DND-41 (cell line): ENCODE measurements at regions not wholly inside any gene's neighbourhood (a gene's known extent, or its start where the extent isn't known, plus 50 kb on each side); places are given as distances from the start of the nearest gene placed in this dataset.

Source experiments
- ATAC-seq: fragments of 200-7000 bp; cut with Tn5 transposase; 3 replicates; pipeline ENCODE4 v1.9.1; 2021; ENCODE audit warnings: low read depth; ENCODE audit not compliant: insufficient read depth
- DNase-seq: peaks from one replicate; pipeline ENCODE4 v3.0.0-alpha.2; 2020
- H2AFZ ChIP-seq: 2 replicates; pipeline ENCODE4 v1.6.0; 2012; ENCODE audit warnings: low read depth, low read length
- H3K27ac ChIP-seq: 2 replicates; pipeline ENCODE4 v1.5.1; 2012; ENCODE audit warnings: low read length, inconsistent platforms
- H3K27me3 ChIP-seq: fragments of 200-600 bp; sonication (generic); 2 replicates; pipeline ENCODE4 v1.6.0; 2012; ENCODE audit warnings: low read length, mild to moderate bottlenecking, inconsistent platforms; ENCODE audit not compliant: insufficient read depth, poor library complexity
- H3K36me3 ChIP-seq: 2 replicates; pipeline ENCODE4 v1.5.1; 2012; ENCODE audit warnings: low read length, inconsistent platforms; ENCODE audit not compliant: insufficient read depth
- H3K4me1 ChIP-seq: 2 replicates; pipeline ENCODE4 v1.5.1; 2012; ENCODE audit warnings: mild to moderate bottlenecking, low read length; ENCODE audit not compliant: insufficient read depth
- H3K4me2 ChIP-seq: 2 replicates; pipeline ENCODE4 v1.6.0; 2012; ENCODE audit warnings: mild to moderate bottlenecking, moderate library complexity, low read length, inconsistent platforms; ENCODE audit not compliant: insufficient read depth
- H3K4me3 ChIP-seq, 2 experiments: fragments of 200-600 bp in 1 of 2; shearing (Covaris generic) in 1 of 2; 2 replicates each; pipeline ENCODE4 v1.5.1; 2012 to 2016; ENCODE audit warnings: inconsistent platforms in 2 of 2, low read length in 2 of 2, mild to moderate bottlenecking in 2 of 2, low read depth in 1 of 2, moderate library complexity in 1 of 2
- H3K79me2 ChIP-seq: 2 replicates; pipeline ENCODE4 v1.6.0; 2012; ENCODE audit warnings: low read length, inconsistent platforms; ENCODE audit not compliant: insufficient read depth
- H3K9ac ChIP-seq: 2 replicates; pipeline ENCODE4 v1.6.0; 2012; ENCODE audit warnings: low read depth, mild to moderate bottlenecking, inconsistent platforms, low read length, moderate library complexity
- H3K9me3 ChIP-seq: 2 replicates; pipeline ENCODE4 v1.5.1; 2012; ENCODE audit warnings: low read length, moderate library complexity, mild to moderate bottlenecking, inconsistent platforms; ENCODE audit not compliant: insufficient read depth, severe bottlenecking
- H4K20me1 ChIP-seq: 2 replicates; pipeline ENCODE4 v1.6.0; 2012; ENCODE audit warnings: low read length; ENCODE audit not compliant: insufficient read depth
- CTCF ChIP-seq: IDR thresholded peaks from 2 replicates; pipeline ENCODE4 v1.5.1; 2012; ENCODE audit warnings: borderline replicate concordance, low read length, moderate library complexity, mild to moderate bottlenecking; ENCODE audit not compliant: poor library complexity, severe bottlenecking; ENCODE audit errors: extremely low read depth
- EZH2 ChIP-seq: IDR thresholded peaks from 3 replicates; pipeline ENCODE4 v1.6.1; 2012; ENCODE audit warnings: borderline replicate concordance, low read depth, mild to moderate bottlenecking, moderate library complexity, low read length, inconsistent platforms; ENCODE audit not compliant: severe bottlenecking

GRCh38 chrX:131828482-131828881 is 194.6 kb upstream of the STK26 start:
- Histone ChIP-seq H3K4me3 (no peak overlapping the region), H3K4me2 (no peak overlapping the region), H2AFZ (no peak overlapping the region), H3K9me3 (no peaks in the 10 kb centered on the region), H4K20me1 (no peaks in the 10 kb centered on the region), H3K27ac (no peak overlapping the region), H3K4me1 (no peaks in the 10 kb centered on the region), H3K27me3 (no peaks in the 10 kb centered on the region), H3K9ac (no peak overlapping the region), H3K36me3 (no peaks in the 10 kb centered on the region), H3K79me2 (no peaks in the 10 kb centered on the region)
- ATAC-seq (no peak), DNase-seq (no peak)
- TF ChIP-seq CTCF (no peak), EZH2 (no peak)

GRCh38 chrX:131830400-131831184 is 192.5 kb upstream of the STK26 start:
- ATAC-seq (peak; percentile 22; the same call in 1 of the 3 replicates), DNase-seq (no peak)
- Histone ChIP-seq H4K20me1 (no peaks in the 10 kb centered on the region), H3K4me3 (no peak overlapping the region), H3K79me2 (no peaks in the 10 kb centered on the region), H3K36me3 (no peaks in the 10 kb centered on the region), H3K4me2 (no peak overlapping the region), H3K9me3 (no peaks in the 10 kb centered on the region), H3K27ac (no peak overlapping the region), H2AFZ (no peak overlapping the region; the same call in 1 of the 2 replicates), H3K27me3 (no peaks in the 10 kb centered on the region), H3K4me1 (no peaks in the 10 kb centered on the region), H3K9ac (no peak overlapping the region)
- peak; percentile 3 for TF ChIP-seq CTCF
- no peak for TF ChIP-seq EZH2

- no peak overlapping the region for H3K4me2 ChIP-seq
- DNase-seq = no peak
Observed at GRCh38 chrX:131831185-131831520, 191.9 kb upstream of the STK26 start.

More at GRCh38 chrX:131831185-131831520, 191.9 kb upstream of the STK26 start:
- ATAC-seq = no peak
- H3K27me3 ChIP-seq = no peaks in the 10 kb centered on the region
- H2AFZ ChIP-seq = no peak overlapping the region; the same call in 1 of the 2 replicates
- H3K36me3 ChIP-seq = no peaks in the 10 kb centered on the region
- no peak for TF ChIP-seq CTCF
- no peak for TF ChIP-seq EZH2
- H3K9ac ChIP-seq = no peak overlapping the region
- no peaks in the 10 kb centered on the region for H3K79me2 ChIP-seq
- H3K9me3 ChIP-seq = no peaks in the 10 kb centered on the region
- no peak overlapping the region for H3K27ac ChIP-seq
- H4K20me1 ChIP-seq = no peaks in the 10 kb centered on the region
- H3K4me1 ChIP-seq = no peaks in the 10 kb centered on the region
- H3K4me3 ChIP-seq = no peak overlapping the region
